WTC11 (cell line): ENCODE measurements at regions not wholly inside any gene's neighbourhood (a gene's known extent, or its start where the extent isn't known, plus 50 kb on each side); places are given as distances from the start of the nearest gene placed in this dataset.

Source experiments
- ATAC-seq: fragments of 200-7000 bp; cut with Tn5 transposase; 2 replicates; pipeline ENCODE4 v1.10.0; 2021; ENCODE audit warnings: mild to moderate bottlenecking, moderate library complexity
- CTCF ChIA-PET: fragments of 300-600 bp; sonication (Branson Sonifier 250); formaldehyde crosslinking; loops from one replicate; lab custom pipeline; 2021; ENCODE audit warnings: antibody characterized with exemption; lab: Charles Lee
- POLR2A ChIA-PET: fragments of 350-600 bp; sonication (Branson Sonifier 250); formaldehyde crosslinking; loops from one replicate; lab custom pipeline; 2021; ENCODE audit warnings: antibody characterized with exemption; lab: Charles Lee
- DNase-seq: peaks from one replicate; pipeline ENCODE4 v3.0.0; 2021; ENCODE audit warnings: low spot score
- H3K27ac Mint-ChIP-seq: 2 replicates; pipeline ENCODE4 v1.8.0; 2021; ENCODE audit warnings: mixed read lengths
- H3K27me3 Mint-ChIP-seq: 2 replicates; pipeline ENCODE4 v1.8.0; 2021; ENCODE audit warnings: low read depth, mild to moderate bottlenecking, moderate library complexity, mixed read lengths
- H3K36me3 Mint-ChIP-seq: 2 replicates; pipeline ENCODE4 v1.8.0; 2021; ENCODE audit warnings: mixed read lengths
- H3K4me1 Mint-ChIP-seq: 2 replicates; pipeline ENCODE4 v1.8.0; 2022; ENCODE audit warnings: mixed read lengths
- H3K4me3 Mint-ChIP-seq: 2 replicates; pipeline ENCODE4 v1.8.0; 2021; ENCODE audit warnings: mild to moderate bottlenecking, moderate library complexity, mixed read lengths
- H3K9me3 Mint-ChIP-seq: 2 replicates; pipeline ENCODE4 v1.8.0; 2021; ENCODE audit warnings: mixed read lengths
- E2F1 ChIP-seq: sonication (generic); formaldehyde crosslinking; IDR thresholded peaks from 2 replicates; pipeline ENCODE4 v1.8.0; 2022; ENCODE audit warnings: mild to moderate bottlenecking, missing genetic modification reagents
- E2F4 ChIP-seq: sonication (generic); formaldehyde crosslinking; IDR thresholded peaks from 2 replicates; pipeline ENCODE4 v1.8.1; 2022; ENCODE audit warnings: low read depth, mild to moderate bottlenecking, moderate library complexity, missing genetic modification reagents, borderline replicate concordance
- ESRRA ChIP-seq: sonication (generic); formaldehyde crosslinking; IDR thresholded peaks from 2 replicates; pipeline ENCODE4 v1.8.1; 2022; ENCODE audit warnings: mild to moderate bottlenecking, missing genetic modification reagents, borderline replicate concordance
- GABPB1 ChIP-seq: sonication (generic); formaldehyde crosslinking; IDR thresholded peaks from 2 replicates; pipeline ENCODE4 v1.8.1; 2023; ENCODE audit warnings: mild to moderate bottlenecking, missing genetic modification reagents
- MXD4 ChIP-seq: fragments of 250-450 bp; sonication (Bioruptor Pico); IDR thresholded peaks from 2 replicates; pipeline ENCODE4 v1.8.0; 2021; ENCODE audit warnings: mild to moderate bottlenecking, moderate library complexity, borderline replicate concordance
- NFYB ChIP-seq: sonication (generic); formaldehyde crosslinking; conservative IDR thresholded peaks from 2 replicates; pipeline ENCODE4 v1.8.0; 2022; ENCODE audit warnings: low read depth, missing genetic modification reagents
- PRRX2 ChIP-seq: fragments of 250-450 bp; sonication (Bioruptor Pico); IDR thresholded peaks from 2 replicates; pipeline ENCODE4 v1.8.0; 2021; ENCODE audit warnings: mild to moderate bottlenecking
- SMAD3 ChIP-seq: sonication (generic); formaldehyde crosslinking; IDR thresholded peaks from 2 replicates; pipeline ENCODE4 v1.8.0; 2022; ENCODE audit warnings: missing genetic modification reagents, mild to moderate bottlenecking, borderline replicate concordance
- TF ChIP-seq, protein P1 (sequence below): fragments of 250-450 bp; sonication (Bioruptor Pico); IDR thresholded peaks from 2 replicates; pipeline ENCODE4 v1.9.0; 2021; ENCODE audit warnings: moderate library complexity, mild to moderate bottlenecking, inconsistent platforms, borderline replicate concordance
- TF ChIP-seq, protein P2 (sequence below): sonication (generic); formaldehyde crosslinking; IDR thresholded peaks from 2 replicates; pipeline ENCODE4 v1.8.1; 2023; ENCODE audit warnings: mild to moderate bottlenecking, missing genetic modification reagents, moderate library complexity
- TF ChIP-seq, protein P3 (sequence below): sonication (generic); formaldehyde crosslinking; IDR thresholded peaks from 2 replicates; pipeline ENCODE4 v1.8.1; 2022; ENCODE audit warnings: mild to moderate bottlenecking, moderate library complexity, missing genetic modification reagents
- TF ChIP-seq, protein P4 (sequence below): sonication (generic); formaldehyde crosslinking; IDR thresholded peaks from 2 replicates; pipeline ENCODE4 v1.8.0; 2022; ENCODE audit warnings: mild to moderate bottlenecking, missing genetic modification reagents
- TF ChIP-seq, protein P5 (sequence below): sonication (generic); formaldehyde crosslinking; IDR thresholded peaks from 2 replicates; pipeline ENCODE4 v1.8.1; 2023; ENCODE audit warnings: mild to moderate bottlenecking, missing genetic modification reagents, moderate library complexity
- TF ChIP-seq, protein P6 (sequence below): fragments of 250-450 bp; sonication (Bioruptor Pico); conservative IDR thresholded peaks from 2 replicates; pipeline ENCODE4 v1.9.0; 2021; ENCODE audit warnings: mild to moderate bottlenecking

DNA sequence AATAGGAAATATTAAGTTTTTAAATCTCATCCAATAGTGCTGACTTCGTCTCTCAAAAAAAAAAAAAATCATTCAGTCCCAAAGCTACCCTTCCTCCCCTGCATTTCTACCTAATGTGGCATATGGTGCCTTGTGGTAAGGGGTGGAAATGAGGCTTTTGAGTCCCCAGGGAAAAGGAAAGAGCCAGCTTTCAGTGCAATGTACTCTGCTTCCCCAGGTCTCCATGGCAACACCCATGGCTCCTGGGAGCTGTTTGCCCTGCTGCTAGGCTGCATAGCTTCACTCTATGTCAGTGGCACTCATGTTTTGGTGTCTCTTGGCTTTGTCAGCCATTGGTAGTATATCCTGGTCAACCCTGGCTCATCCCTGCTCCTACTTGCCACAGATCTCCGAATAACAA, 175.9 kb downstream of the SLC39A8 start (continued):
- TF ChIP-seq ESRRA (CRISPR knock-in tag) = no peak
- TF ChIP-seq, protein P1, sequence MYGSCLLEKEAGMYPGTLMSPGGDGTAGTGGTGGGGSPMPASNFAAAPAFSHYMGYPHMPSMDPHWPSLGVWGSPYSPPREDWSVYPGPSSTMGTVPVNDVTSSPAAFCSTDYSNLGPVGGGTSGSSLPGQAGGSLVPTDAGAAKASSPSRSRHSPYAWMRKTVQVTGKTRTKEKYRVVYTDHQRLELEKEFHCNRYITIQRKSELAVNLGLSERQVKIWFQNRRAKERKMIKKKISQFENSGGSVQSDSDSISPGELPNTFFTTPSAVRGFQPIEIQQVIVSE (CRISPR knock-in tag) = no peak
- TF ChIP-seq, protein P2, sequence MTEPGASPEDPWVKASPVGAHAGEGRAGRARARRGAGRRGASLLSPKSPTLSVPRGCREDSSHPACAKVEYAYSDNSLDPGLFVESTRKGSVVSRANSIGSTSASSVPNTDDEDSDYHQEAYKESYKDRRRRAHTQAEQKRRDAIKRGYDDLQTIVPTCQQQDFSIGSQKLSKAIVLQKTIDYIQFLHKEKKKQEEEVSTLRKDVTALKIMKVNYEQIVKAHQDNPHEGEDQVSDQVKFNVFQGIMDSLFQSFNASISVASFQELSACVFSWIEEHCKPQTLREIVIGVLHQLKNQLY (CRISPR knock-in tag) = no peak

GRCh38 chr4:102168580-102168979, 176.7 kb downstream of the SLC39A8 start:
- no peak for DNase-seq
- no peaks in the 10 kb centered on the region for H3K36me3 Mint-ChIP-seq
- CTCF ChIA-PET = interaction anchor here (1.0 kb wide), 1 partner anchor 262 kb away, joined by 5 read pairs; no protein-coding TSS in a partner anchor
- H3K27me3 Mint-ChIP-seq = no peaks in the 10 kb centered on the region
- peaks cover 24% of the 10 kb centered on the region for H3K9me3 Mint-ChIP-seq
- H3K27ac Mint-ChIP-seq = no peak overlapping the region
- TF ChIP-seq, protein P3, sequence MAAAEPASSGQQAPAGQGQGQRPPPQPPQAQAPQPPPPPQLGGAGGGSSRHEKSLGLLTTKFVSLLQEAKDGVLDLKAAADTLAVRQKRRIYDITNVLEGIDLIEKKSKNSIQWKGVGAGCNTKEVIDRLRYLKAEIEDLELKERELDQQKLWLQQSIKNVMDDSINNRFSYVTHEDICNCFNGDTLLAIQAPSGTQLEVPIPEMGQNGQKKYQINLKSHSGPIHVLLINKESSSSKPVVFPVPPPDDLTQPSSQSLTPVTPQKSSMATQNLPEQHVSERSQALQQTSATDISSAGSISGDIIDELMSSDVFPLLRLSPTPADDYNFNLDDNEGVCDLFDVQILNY (CRISPR knock-in tag) = no peak
- TF ChIP-seq NFYB = no peak
- no peak for TF ChIP-seq E2F4
- TF ChIP-seq GABPB1 = no peak
- TF ChIP-seq, protein P4, sequence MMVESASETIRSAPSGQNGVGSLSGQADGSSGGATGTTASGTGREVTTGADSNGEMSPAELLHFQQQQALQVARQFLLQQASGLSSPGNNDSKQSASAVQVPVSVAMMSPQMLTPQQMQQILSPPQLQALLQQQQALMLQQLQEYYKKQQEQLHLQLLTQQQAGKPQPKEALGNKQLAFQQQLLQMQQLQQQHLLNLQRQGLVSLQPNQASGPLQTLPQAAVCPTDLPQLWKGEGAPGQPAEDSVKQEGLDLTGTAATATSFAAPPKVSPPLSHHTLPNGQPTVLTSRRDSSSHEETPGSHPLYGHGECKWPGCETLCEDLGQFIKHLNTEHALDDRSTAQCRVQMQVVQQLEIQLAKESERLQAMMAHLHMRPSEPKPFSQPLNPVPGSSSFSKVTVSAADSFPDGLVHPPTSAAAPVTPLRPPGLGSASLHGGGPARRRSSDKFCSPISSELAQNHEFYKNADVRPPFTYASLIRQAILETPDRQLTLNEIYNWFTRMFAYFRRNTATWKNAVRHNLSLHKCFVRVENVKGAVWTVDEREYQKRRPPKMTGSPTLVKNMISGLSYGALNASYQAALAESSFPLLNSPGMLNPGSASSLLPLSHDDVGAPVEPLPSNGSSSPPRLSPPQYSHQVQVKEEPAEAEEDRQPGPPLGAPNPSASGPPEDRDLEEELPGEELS (CRISPR knock-in tag) = no peak
- TF ChIP-seq PRRX2 (CRISPR knock-in tag) = no peak
- TF ChIP-seq, protein P5, sequence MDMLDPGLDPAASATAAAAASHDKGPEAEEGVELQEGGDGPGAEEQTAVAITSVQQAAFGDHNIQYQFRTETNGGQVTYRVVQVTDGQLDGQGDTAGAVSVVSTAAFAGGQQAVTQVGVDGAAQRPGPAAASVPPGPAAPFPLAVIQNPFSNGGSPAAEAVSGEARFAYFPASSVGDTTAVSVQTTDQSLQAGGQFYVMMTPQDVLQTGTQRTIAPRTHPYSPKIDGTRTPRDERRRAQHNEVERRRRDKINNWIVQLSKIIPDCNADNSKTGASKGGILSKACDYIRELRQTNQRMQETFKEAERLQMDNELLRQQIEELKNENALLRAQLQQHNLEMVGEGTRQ (CRISPR knock-in tag) = no peak
- no peak for TF ChIP-seq MXD4 (CRISPR knock-in tag)
- no peak for TF ChIP-seq SMAD3 (CRISPR knock-in tag)
- TF ChIP-seq, protein P6, sequence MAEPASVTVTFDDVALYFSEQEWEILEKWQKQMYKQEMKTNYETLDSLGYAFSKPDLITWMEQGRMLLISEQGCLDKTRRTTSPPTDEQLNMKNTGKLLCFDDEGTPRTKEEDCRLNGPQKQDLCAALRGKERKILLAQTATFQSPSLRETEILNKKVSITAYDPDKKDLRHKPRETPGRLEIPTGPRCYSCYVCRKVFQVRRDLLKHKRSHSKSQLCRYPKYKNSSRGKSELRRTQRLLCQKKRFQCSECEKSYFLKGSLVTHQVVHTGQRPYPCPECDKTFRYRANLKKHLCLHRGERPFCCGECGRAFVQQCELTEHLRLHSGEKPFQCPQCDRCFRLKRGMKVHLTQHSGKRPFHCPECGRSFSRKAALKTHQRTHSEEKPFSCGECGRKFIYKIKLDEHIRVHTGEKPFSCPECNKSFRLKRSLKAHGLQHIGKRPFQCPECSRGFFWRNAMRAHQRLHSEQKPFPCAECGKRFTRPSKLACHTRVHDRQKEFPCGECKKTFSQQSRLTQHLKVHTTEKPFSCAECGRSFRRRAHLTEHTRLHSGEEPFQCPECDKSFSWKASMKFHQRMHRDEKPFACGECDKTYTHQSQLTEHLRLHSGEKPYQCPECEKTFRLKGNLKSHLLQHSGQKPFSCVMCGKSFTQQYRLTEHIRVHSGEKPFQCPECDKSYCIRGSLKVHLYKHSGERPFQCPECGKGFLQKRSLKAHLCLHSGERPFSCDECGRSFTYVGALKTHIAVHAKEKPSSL (CRISPR knock-in tag) = no peak
- no peak for TF ChIP-seq E2F1
- TF ChIP-seq, all 79 proteins: peak for 0
- H3K4me3 Mint-ChIP-seq = no peak overlapping the region
- POLR2A ChIA-PET = no interaction called here
- peaks cover 4% of the 10 kb centered on the region; the same call in 1 of the 2 replicates for H3K4me1 Mint-ChIP-seq
- ATAC-seq = no peak
